KBM-7 (cell line): ENCODE measurements at regions not wholly inside any gene's neighbourhood (a gene's known extent, or its start where the extent isn't known, plus 50 kb on each side); places are given as distances from the start of the nearest gene placed in this dataset.

Experiments used
- DNase-seq: peaks from one replicate; pipeline ENCODE4 v3.0.0-alpha.2; 2015
- in situ Hi-C: fragments of 300-500 bp; cut with MboI; formaldehyde crosslinking; loops from 2 replicates; pipeline ENCODE4 v1.14.3; 2020; ENCODE audit warnings: low sequenced_read_pairs, low pct_unique_long_range_greater_than_20kb, mixed read lengths

DNA sequence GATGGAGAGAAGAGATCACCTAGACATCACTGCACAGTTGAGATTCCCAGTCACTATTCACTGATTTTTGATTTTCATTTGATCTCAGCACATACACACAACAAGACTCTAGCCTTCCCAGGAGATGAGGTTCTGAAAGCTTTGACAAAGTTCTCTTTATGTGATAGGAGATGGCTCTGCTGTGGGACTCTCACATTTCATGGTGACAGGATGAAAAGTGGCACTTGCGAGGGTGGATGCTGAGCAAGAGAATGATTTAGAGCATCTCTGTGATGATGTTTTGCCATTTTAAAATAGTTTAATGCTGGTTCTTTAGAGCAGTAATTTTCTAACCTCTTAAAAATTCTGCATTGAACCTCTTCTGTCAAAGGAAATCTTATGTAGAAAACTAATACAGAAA lies 113.3 kb upstream of the CA10 start:
- no peak for DNase-seq
- in situ Hi-C loops: no loop called here

DNA sequence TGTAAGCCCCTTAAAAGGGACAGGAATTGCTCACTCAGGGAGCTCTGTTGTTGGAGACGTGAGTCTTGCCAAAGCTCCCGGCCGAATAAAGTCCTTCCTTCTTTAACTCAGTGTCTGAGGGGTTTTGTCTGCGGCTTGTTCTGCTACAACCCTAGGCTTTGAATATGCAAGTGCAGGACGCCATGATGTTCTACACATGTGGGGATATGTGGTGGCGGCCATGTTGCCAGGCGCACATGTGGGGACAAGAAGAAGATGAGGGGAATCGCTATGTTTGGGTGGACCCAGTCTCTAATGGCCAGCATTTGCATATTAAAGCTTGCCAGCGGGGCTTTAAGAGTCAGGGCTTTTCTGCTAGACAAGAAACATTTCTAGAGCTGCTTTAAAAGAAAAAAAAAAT lies 96.8 kb upstream of the CA10 start:
- no peak for DNase-seq

DNA sequence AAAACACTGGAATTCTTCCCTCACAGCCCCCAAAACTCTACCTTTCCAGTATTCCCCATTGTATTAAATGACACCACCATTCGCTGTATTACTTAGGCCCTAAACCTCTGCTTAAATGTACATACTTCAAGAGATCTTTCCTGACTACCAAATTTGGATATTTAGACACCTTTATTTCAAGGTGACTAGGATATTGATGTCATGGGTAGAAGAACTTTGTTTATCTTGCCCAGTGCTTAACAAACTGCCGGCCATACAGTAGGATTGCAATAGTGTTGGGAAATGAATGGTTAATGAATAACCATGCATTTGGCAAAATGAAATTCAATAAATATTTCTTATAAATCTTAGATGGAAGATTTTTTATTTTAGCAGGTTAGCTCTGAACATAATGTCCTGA lies 86.2 kb upstream of the CA10 start:
- in situ Hi-C loops: no loop called here
- DNase-seq: no peak

More for the DNA sequence above, 96.8 kb upstream of the CA10 start:
- in situ Hi-C loops: no loop called here

DNA sequence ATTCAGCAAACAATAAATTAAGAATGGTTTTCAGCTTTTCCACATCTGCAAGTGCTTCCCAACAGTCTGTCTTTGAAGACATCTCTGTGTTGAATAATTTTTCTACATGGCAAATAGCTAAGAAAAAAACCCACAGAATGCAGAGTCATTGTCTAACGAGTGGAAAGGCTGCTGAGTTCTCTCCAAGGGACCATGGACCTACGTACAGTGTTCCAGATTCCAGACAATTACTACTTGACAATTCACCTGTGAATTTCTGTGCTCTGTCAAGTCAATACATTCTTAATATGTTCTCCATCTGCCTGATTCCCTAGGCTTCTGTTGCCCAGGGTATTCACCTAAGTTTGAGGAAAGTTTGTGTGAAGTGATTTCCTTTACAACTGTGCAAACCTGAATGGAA lies 83.8 kb upstream of the CA10 start:
- no peak for DNase-seq
- in situ Hi-C loops: no loop called here

DNA sequence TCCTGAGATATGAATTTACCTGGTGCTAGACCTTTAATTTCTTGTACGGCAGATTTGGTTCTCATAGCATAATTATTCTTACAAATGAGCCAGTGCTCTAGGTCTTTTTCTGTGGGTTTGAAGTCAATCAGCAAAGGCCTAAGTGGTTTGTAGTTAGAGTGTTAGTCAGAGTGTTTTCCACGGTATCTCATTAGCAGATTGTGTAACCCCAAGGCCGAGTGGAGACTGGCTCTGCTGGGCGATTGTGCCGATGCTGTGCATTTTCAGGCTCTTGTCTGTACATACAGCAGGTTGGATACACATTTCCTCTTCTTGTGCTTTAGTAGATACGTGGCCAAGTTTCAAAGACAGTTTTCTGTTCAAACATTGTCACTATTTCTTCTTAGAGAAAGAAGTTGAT lies 78.6 kb upstream of the CA10 start:
- no peak for DNase-seq
- in situ Hi-C loops: no loop called here

DNA sequence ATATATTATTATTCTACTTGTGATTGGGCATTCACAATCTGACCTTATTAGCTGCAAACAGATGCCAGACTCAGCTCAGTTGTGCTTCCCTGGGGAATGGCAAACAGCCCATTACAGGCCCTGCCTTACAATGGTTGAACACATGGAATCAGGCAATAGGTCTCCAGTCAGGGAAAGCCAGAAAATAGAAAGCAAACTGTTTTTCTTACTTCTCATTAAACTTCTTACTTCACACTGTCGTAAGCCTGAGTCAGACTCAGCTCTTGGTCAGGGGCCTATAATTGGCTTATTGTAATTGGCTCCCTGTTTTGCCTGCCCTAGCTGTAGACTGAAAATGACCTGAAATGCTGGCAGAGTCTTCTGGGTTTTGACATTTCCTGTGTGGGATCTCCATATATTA lies 77.0 kb upstream of the CA10 start:
- in situ Hi-C loops: no loop called here
- DNase-seq: no peak

DNA sequence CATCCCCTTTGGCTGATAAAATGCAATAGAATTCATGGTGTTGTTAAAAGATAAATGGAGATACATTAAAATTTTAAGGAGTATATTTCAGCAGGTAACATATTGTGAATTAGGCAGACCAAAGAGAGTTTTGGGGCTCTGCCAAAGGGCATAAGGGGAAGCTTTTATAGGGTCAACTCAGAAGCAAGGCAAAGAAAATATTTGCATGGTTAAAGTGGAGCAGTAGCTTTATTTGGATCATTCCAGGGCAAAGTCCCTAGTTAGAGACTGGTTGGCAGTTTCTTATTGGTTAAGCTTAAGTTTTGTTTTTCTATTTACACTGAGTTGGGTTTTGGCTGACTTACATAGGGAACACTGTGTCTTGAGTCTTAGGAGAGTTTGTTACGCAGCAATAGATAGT lies 75.1 kb upstream of the CA10 start:
- no peak for DNase-seq

DNA sequence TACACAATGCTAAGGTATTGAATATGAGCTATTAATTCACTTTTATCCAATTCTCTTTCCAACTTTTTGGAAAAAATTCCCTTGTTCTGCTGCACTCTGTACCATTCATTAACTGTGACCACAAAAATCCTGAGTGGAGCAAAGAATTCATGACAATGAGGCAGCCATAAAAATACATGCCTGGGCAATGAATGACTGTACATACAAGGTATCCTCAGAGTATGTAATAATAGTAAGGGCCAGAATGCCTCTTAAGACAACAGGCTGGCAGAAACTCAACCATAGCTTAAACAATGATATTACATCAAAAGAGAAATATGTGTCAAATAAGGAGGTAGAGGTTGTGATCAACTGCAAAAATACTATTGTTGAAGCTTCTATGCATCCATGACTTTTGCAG lies 74.7 kb upstream of the CA10 start:
- DNase-seq: no peak
- in situ Hi-C loops: no loop called here

More for the DNA sequence above, 75.1 kb upstream of the CA10 start:
- in situ Hi-C loops: no loop called here

DNA sequence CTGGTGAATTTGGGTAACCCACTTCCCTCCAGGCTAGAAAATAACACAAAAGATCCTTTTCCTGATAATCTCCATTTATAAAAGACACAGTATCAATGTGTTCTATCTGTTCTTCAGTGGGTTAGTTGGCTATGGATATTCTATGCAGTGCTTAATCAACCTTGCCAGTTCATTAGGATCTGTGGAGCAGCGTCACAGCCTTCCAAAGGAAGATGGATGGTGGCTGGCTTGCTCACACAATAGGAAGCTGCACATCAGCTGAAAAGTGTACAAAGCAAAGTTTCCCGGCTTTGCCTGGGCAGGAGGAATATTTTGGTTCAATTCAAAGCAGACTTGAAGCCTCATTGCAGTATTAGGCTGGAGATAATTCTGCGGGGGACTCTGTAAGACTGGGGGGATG lies 70.3 kb upstream of the CA10 start:
- no peak for DNase-seq
- in situ Hi-C loops: no loop called here

DNA sequence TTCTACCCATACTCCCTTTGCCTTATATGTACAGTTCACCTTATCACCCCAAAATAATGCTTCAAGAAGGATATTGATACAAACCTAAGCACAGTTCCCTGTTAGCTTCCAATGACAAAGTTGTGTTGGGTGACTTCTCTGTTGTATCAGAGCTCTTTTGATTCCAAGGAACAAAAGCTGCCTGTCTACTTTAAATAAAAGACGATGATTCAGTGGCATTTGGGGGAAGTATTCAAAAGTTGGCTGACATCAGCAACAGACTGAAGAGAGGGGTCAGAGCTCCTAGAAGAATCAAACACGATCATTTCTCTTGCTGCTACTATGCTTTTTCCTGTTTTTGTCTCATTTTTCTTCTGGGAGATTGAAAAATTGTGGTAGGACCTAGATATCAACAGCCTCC lies 69.4 kb upstream of the CA10 start:
- in situ Hi-C loops: no loop called here

DNA sequence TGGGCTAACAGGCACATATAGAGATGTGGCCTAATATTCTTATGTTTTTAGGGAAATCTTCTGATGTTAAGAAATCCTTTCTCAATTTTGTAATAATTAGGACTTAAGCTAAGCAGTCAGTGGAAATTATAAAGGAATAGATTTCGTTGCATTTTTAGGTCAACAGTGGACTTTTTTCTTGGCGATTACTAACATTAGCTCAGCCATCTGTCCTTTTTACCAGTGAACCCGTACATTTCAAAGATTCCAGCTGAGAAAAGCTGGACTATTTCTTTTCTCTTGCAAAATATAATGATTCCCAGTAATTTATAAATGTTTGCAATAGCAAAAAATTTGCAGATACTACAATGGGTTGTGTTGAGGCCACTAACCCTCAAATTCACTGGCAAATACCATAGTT lies 54.9 kb upstream of the CA10 start:
- DNase-seq: no peak

More for the DNA sequence above, 69.4 kb upstream of the CA10 start:
- no peak for DNase-seq

DNA sequence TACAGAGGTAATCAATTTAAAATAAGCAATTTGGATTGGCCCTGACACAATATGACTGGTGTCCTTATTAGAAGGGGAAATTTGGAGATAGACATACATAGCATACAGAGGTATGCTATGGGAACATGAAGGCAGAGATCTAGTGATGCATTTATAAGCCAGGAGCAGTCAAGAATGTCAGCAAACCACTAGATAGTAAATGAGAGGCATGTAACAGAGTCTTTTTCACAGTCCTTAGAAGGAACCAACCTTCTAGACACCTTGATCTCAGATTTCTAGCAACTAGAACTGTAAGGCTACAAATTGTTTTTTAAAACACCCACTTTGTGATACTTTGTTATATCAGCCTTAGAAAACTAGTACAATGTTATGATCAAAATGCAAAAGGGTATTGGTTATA lies 54.3 kb upstream of the CA10 start:
- DNase-seq: no peak
- in situ Hi-C loops: no loop called here

More for the DNA sequence above, 54.9 kb upstream of the CA10 start:
- in situ Hi-C loops: no loop called here

DNA sequence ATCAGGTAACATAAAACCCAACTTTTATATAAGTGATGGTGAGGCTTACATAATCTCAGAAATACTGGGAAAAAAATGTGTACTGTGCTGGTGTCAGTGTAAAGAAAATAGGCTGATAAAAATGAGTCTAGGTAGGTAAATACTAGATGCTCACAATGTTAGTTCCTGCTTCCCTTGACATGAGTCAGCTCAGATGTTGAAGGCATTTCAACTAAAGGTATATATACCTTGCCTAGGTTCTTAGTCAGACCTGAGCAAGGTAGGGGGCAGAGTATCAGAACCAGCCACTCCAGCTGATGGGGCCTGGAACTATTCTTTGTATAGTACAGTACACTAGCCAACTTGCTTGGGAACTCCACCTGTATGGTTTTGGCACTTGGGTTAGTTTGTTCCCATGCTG lies 51.0 kb upstream of the CA10 start:
- in situ Hi-C loops: no loop called here

More for the DNA sequence above, 51.0 kb upstream of the CA10 start:
- no peak for DNase-seq
